Panc1 (cell line): ENCODE measurements at regions not wholly inside any gene's neighbourhood (a gene's known extent, or its start where the extent isn't known, plus 50 kb on each side); places are given as distances from the start of the nearest gene placed in this dataset.

Experiments
- ATAC-seq: fragments of 200-7000 bp; cut with Tn5 transposase; 2 replicates; pipeline ENCODE4 v1.9.1; 2020; ENCODE audit warnings: mild to moderate bottlenecking, moderate library complexity
- BruUV-seq: library from RNA; stranded (reverse); fragments of 400-500 nt; replicated peaks from 2 replicates; lab custom pipeline; 2021; lab: Mats Ljungman, UMichigan
- CTCF ChIA-PET: fragments of 300-600 bp; sonication (Branson Sonifier 250); formaldehyde crosslinking; loops from one replicate; lab custom pipeline; 2022; ENCODE audit warnings: antibody characterized with exemption; lab: Charles Lee
- POLR2A ChIA-PET: fragments of 300-600 bp; sonication (Branson Sonifier 250); formaldehyde crosslinking; loops from one replicate; lab custom pipeline; 2022; ENCODE audit warnings: antibody characterized with exemption; lab: Charles Lee
- DNase-seq: peaks from one replicate; pipeline ENCODE4 v3.0.0-alpha.2; 2010; ENCODE audit warnings: low read depth, low spot score
- H3K27ac ChIP-seq: 2 replicates; pipeline ENCODE4 v1.5.1; 2011; ENCODE audit warnings: mild to moderate bottlenecking, low read length, inconsistent platforms
- H3K27me3 ChIP-seq: fragments of 200-500 bp; sonication (Bioruptor generic); 2 replicates; pipeline ENCODE4 v1.6.0; 2014; ENCODE audit warnings: low read length, inconsistent platforms; ENCODE audit not compliant: control insufficient read depth, insufficient read depth
- H3K36me3 ChIP-seq: fragments of 200-500 bp; sonication (Bioruptor generic); 2 replicates; pipeline ENCODE4 v1.5.1; 2014; ENCODE audit warnings: inconsistent platforms, mild to moderate bottlenecking, low read length, moderate library complexity; ENCODE audit not compliant: control insufficient read depth, insufficient read depth
- H3K4me1 ChIP-seq: 2 replicates; pipeline ENCODE4 v1.5.1; 2011; ENCODE audit warnings: inconsistent platforms, mild to moderate bottlenecking, low read length, moderate library complexity; ENCODE audit not compliant: control insufficient read depth, insufficient read depth
- H3K4me3 ChIP-seq, 2 experiments: 2 replicates each; pipeline ENCODE4 v1.5.1; 2011 to 2012; ENCODE audit warnings: low read depth in 2 of 2, low read length in 2 of 2, mild to moderate bottlenecking in 2 of 2, inconsistent platforms in 1 of 2, moderate library complexity in 1 of 2
- H3K9me3 ChIP-seq: fragments of 200-500 bp; sonication (Bioruptor generic); 2 replicates; pipeline ENCODE4 v1.5.1; 2014; ENCODE audit warnings: low read depth, mild to moderate bottlenecking, inconsistent platforms, low read length, moderate library complexity; ENCODE audit not compliant: control insufficient read depth, insufficient read depth
- CTCF ChIP-seq: fragments of 450-650 bp; IDR thresholded peaks from 2 replicates; pipeline ENCODE4 v1.5.1; 2017; ENCODE audit warnings: mild to moderate bottlenecking
- POLR2AphosphoS5 ChIP-seq: IDR thresholded peaks from 2 replicates; pipeline ENCODE4 v1.6.1; 2012; ENCODE audit warnings: mild to moderate bottlenecking, low read depth, low read length, moderate library complexity
- REST ChIP-seq, 2 experiments: IDR thresholded peaks; 2 replicates each; pipeline ENCODE4 v1.6.1; 2011 to 2012; ENCODE audit warnings: low read depth in 2 of 2, control low read depth in 1 of 2, low read length in 1 of 2, mild to moderate bottlenecking in 1 of 2, moderate library complexity in 1 of 2; ENCODE audit not compliant: insufficient read depth in 1 of 2
- SIN3A ChIP-seq: IDR thresholded peaks from 2 replicates; pipeline ENCODE4 v1.6.1; 2012; ENCODE audit warnings: low read depth, mild to moderate bottlenecking, low read length, moderate library complexity, borderline replicate concordance; ENCODE audit not compliant: insufficient read depth
- TCF7L2 ChIP-seq: IDR thresholded peaks from 2 replicates; pipeline ENCODE4 v1.6.1; 2011; ENCODE audit warnings: mild to moderate bottlenecking, low read depth, low read length, inconsistent platforms
- in situ Hi-C: cut with HindIII; loops from 2 replicates; pipeline ENCODE4 v1.10.0; 2016; ENCODE audit warnings: low sequenced_read_pairs, low pct_unique_long_range_greater_than_20kb
- intact Hi-C: fragments of 100-400 bp; cut with micrococcal nuclease; formaldehyde crosslinking; loops from one replicate; pipeline ENCODE4 v1.10.0; 2022; ENCODE audit not compliant: unreplicated experiment

GRCh38 chr6:40932366-40932765 is 106.7 kb downstream of the UNC5CL start:
- in situ Hi-C loops = no loop called here
- BruUV-seq = no TSS peak
- no peaks in the 10 kb centered on the region for H3K4me1 ChIP-seq
- ATAC-seq = no peak
- POLR2A ChIA-PET = no interaction called here
- no peaks in the 10 kb centered on the region for H3K36me3 ChIP-seq
- CTCF ChIA-PET = no interaction called here
- H3K9me3 ChIP-seq = no peaks in the 10 kb centered on the region
- H3K4me3 ChIP-seq = no peak overlapping the region
- no peaks in the 10 kb centered on the region for H3K27me3 ChIP-seq
- intact Hi-C loops = no loop called here
- TF ChIP-seq CTCF (no peak), SIN3A (no peak), REST (IDR thresholded peaks at IDR 0.05; ENCODE audit: insufficient read depth in 1 of 2, low read depth in 2 of 2, low read length in 1 of 2) (no peak), TCF7L2 (no peak)
- DNase-seq = no peak
- H3K27ac ChIP-seq = peak overlapping the region; percentile 20; the same call in 1 of the 2 replicates

DNA sequence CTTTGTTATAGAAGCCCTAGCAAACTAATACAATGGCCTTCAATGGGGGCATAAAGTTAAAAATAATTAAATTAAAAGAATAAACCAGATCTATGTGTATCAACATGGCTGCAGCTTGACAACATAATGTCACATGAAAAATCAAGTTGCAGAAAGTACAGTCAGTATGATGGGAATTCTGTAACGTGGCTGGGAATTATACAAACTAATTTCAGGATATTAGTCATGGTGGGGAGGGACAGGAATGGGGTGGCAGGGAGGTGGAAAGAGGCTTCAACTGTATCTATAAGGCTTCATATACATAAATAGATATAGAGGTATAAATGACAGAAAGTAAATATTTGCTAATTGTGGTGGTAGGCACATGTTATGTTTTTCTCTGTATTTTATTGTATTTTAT is 107.1 kb downstream of the UNC5CL start:
- H3K27ac ChIP-seq = peak overlapping the region; percentile 20; the same call in 1 of the 2 replicates
- H3K9me3 ChIP-seq = no peaks in the 10 kb centered on the region
- ATAC-seq = no peak
- no TSS peak for BruUV-seq
- DNase-seq = no peak
- no peaks in the 10 kb centered on the region for H3K4me1 ChIP-seq
- ChIA-PET POLR2A (no interaction called here), CTCF (no interaction called here)
- in situ Hi-C loops (no loop called here), intact Hi-C loops (no loop called here)
- H3K4me3 ChIP-seq = no peak overlapping the region
- H3K36me3 ChIP-seq = no peaks in the 10 kb centered on the region
- TF ChIP-seq SIN3A = no peak
- no peak for TF ChIP-seq CTCF
- no peak for TF ChIP-seq TCF7L2
- no peak for TF ChIP-seq REST (IDR thresholded peaks at IDR 0.05; ENCODE audit: insufficient read depth in 1 of 2, low read depth in 2 of 2, low read length in 1 of 2)
- TF ChIP-seq POLR2AphosphoS5 = no peak
- H3K27me3 ChIP-seq = no peaks in the 10 kb centered on the region
